Kidney epithelial cell (primary cell): ENCODE measurements at regions not wholly inside any gene's neighbourhood (a gene's known extent, or its start where the extent isn't known, plus 50 kb on each side); places are given as distances from the start of the nearest gene placed in this dataset.
A peak's percentile ranks its signal among the peaks of the same experiment; 100 is the strongest.

Experiments
- DNase-seq: peaks from one replicate; pipeline ENCODE4 v3.0.0-alpha.2; 2010; ENCODE audit warnings: low read depth
- H3K27me3 ChIP-seq: 2 replicates; pipeline ENCODE4 v1.6.0; 2011; ENCODE audit warnings: low read length; ENCODE audit not compliant: control insufficient read depth, insufficient read depth
- H3K36me3 ChIP-seq: 2 replicates; pipeline ENCODE4 v1.5.1; 2011; ENCODE audit warnings: low read length; ENCODE audit not compliant: control insufficient read depth, insufficient read depth
- H3K4me3 ChIP-seq: 2 replicates; pipeline ENCODE4 v1.5.1; 2011; ENCODE audit warnings: low read depth, mild to moderate bottlenecking, control low read depth, low read length
- CTCF ChIP-seq: IDR thresholded peaks from 2 replicates; pipeline ENCODE4 v1.5.1; 2011; ENCODE audit warnings: mild to moderate bottlenecking, moderate library complexity, low read length, control low read depth, inconsistent platforms; ENCODE audit not compliant: insufficient read depth, poor library complexity, severe bottlenecking

- H3K4me3 ChIP-seq, result no peak overlapping the region
- H3K27me3 ChIP-seq, result no peaks in the 10 kb centered on the region
- peak; percentile 34 for DNase-seq
- no peak for TF ChIP-seq CTCF
- H3K36me3 ChIP-seq, result no peaks in the 10 kb centered on the region
Observed at GRCh38 chr10:4474829-4475228, 351.2 kb upstream of the AKR1E2 start.

- H3K4me3 ChIP-seq, result no peak overlapping the region
- H3K36me3 ChIP-seq, result no peaks in the 10 kb centered on the region
- no peak for TF ChIP-seq CTCF
- no peak for DNase-seq
- H3K27me3 ChIP-seq, result no peaks in the 10 kb centered on the region
Observed at GRCh38 chr10:4473977-4474376, 352.0 kb upstream of the AKR1E2 start.

GRCh38 chr10:4472190-4472904 lies 353.7 kb upstream of the AKR1E2 start:
- no peak for TF ChIP-seq CTCF

GRCh38 chr10:4470231-4470835 lies 355.7 kb upstream of the AKR1E2 start:
- DNase-seq, result peak; percentile 37
- Histone ChIP-seq H3K36me3 (no peaks in the 10 kb centered on the region), H3K4me3 (no peak overlapping the region), H3K27me3 (no peaks in the 10 kb centered on the region)
- TF ChIP-seq CTCF, result no peak

More at GRCh38 chr10:4472190-4472904, 353.7 kb upstream of the AKR1E2 start:
- no peaks in the 10 kb centered on the region for H3K27me3 ChIP-seq
- H3K36me3 ChIP-seq, result no peaks in the 10 kb centered on the region
- H3K4me3 ChIP-seq, result no peak overlapping the region
- no peak for DNase-seq

GRCh38 chr10:4467481-4467880 lies 358.5 kb upstream of the AKR1E2 start:
- TF ChIP-seq CTCF, result no peak
- no peaks in the 10 kb centered on the region for H3K36me3 ChIP-seq
- DNase-seq, result no peak
- no peaks in the 10 kb centered on the region for H3K27me3 ChIP-seq
- no peak overlapping the region for H3K4me3 ChIP-seq
